NCI-H2107 treated with DMSO at 0.1 percent for 48 hours (cell line): ENCODE measurements at regions not wholly inside any gene's neighbourhood (a gene's known extent, or its start where the extent isn't known, plus 50 kb on each side); places are given as distances from the start of the nearest gene placed in this dataset.

Source experiments
- DNase-seq: peaks from one replicate; lab custom pipeline; 2025; ENCODE audit not compliant: unreplicated experiment; lab: John Stamatoyannopoulos, UW

DNA sequence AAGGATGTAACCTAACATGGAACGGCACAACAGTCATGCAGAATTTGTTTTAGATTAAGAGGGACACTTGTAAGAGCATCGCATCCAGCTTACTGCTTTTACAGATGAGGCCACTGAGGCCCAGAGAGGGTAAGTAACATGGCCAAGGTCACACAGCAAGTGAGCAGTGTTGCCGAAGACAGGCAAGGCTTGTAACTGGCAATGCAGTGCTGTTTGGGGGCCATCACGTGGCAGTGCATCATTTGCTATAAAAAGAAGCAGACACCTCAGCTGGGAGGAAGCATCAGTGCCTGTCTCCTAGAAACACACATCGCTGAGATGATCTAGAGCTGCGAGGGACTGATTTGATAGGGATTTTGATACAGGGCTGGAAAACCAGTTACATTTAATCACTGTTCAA lies 108.2 kb upstream of the PROK2 start:
- no peak for DNase-seq

DNA sequence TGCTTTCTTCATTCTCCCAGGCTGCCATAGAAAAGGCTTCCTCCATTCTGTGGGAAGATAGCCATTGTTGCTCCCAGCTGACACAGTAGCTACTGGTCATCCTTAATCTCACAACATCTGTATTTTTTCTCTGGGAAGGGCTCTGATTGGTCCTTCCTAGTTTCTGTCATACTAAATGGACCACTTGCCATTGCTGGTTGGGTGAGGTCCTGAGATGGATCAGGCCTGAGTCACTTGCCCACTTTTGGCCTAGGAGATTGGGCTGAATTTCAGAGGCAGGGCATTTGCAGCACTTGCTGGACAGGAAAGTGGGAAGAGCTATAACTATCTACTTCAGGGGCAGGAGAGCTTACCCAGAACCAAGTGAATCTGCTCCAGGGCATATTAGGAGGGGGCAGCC lies 106.5 kb upstream of the PROK2 start:
- no peak for DNase-seq

DNA sequence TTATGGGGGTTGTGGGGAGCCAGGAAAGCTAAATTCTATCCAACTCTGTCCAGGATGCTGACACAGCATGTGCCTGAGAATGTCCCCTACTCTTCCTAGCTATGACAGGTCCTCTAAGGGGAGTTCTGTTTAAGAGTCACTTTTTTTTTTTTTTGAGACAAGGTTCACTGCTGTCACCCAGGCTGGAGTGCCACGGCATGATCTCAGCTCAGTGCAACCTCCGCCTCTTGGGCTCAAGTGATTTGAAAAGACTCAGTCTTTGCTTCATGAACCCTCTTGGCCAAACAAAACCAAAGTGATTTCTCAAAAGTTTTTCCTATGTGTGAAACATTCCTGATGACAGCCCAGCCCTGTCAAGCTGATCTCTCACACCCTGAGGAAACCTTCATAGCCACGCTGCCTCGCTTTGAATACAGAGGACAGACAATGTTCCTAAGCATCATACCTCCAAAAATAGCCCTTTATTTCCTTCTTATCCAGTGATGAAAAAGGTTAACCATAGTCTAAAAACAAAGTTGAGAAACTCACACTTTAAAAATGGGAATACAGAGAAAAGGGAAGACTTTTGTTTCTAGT lies 105.5 kb upstream of the PROK2 start:
- DNase-seq, result no peak

GRCh38 chr3:71887256-71887655 lies 102.3 kb upstream of the PROK2 start:
- no peak for DNase-seq

- DNase-seq, result no peak
Observed at GRCh38 chr3:71885006-71885405, 100.1 kb upstream of the PROK2 start.

- no peak for DNase-seq
Observed at GRCh38 chr3:71881732-71882131, 96.8 kb upstream of the PROK2 start.

- DNase-seq, result no peak
Observed at GRCh38 chr3:71881041-71881440, 96.1 kb upstream of the PROK2 start.

GRCh38 chr3:71879089-71879488 lies 94.1 kb upstream of the PROK2 start:
- no peak for DNase-seq

DNA sequence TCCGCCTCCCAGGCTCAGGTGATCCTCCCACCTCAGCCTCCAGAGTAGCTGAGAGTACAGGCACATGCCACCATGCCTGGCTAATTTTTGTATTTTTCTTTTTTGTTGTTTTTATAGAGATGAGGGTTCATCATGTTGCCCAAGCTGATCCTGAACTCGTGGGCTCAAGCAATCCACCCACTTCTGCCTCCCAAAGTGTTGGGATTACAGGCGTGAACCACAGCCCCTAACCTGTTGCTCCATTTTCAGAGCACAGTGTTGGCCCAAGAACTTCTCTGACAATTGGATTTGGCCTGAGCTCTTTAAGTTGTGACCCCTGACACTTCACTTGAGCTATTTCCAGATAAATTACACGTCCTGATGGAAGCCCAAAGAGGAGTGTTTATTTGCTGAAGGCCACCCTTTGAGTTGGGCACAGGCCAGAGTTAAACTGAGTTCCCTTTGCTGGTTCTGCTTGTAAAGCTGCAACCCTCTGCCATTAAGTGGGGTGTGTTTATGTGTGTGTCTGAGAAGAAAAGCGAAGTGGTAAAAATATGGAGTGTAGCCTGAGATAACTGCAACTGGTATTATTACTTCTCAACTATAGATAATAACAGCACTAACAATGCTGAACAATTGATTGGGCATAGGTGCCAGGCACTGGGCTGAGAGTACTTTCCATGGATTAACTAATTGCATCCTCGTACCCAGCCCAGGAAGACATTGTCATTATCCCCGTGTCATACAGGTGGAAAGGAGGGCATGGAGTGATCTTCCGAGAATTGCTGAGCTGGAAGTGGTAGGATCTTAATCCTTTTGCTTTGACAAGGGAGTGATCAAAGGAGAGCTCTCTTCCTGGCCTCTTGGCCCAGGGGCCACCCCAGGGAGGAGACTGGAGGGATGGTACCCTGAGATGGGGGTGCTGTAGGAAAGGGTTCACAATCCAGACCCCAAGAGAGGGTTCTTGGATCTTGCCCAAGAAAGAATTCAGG lies 91.5 kb upstream of the PROK2 start:
- DNase-seq, result no peak

DNA sequence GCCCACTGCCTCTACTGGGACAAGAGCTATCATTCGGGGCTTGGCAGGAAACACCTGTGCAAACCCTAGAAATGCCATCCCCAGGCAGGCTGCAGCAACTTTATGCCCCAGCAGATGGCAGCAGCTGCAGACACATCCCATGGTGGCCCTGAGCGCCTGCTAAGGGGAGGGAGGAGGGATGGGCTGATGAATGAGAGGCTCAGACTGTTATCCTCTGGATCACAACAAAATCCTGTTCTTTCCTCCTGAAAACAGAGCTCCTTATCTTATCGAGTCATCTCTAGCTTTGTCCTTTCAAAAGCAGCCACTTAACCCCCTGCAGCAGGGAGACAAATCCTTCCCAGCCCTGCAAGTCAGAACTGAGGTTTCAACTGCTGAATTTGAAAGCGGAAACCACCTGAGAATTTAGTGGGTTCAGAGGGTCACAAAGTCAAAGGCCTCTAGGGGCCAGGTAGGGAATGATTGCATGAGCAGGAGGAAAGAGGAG lies 90.6 kb upstream of the PROK2 start:
- peak; percentile 22 for DNase-seq

GRCh38 chr3:71874618-71875017 lies 89.7 kb upstream of the PROK2 start:
- DNase-seq, result no peak

- DNase-seq, result no peak
Observed at GRCh38 chr3:71873093-71873611, 88.2 kb upstream of the PROK2 start.

DNA sequence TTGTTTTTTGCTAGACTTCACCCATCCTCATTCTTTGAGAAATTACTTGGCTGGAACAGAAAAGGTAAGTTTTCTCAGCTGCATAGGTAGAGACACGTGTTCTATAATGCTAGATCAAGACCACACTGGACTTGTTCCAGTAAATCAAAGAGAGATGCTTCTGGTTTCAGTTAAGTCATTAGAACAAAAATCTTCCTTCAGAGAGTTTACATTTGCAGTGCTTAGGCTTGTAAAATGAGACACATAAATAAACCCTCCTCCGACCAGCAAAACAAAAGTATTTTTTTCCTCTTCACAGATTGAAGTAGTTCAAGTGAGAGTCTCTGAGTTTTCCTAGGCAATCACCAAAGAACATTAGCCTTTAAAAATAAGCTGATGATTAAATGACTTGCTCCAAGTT lies 87.3 kb upstream of the PROK2 start:
- peak; percentile 1 for DNase-seq

- DNase-seq, result no peak
Observed at GRCh38 chr3:71870966-71871512, 86.1 kb upstream of the PROK2 start.

DNA sequence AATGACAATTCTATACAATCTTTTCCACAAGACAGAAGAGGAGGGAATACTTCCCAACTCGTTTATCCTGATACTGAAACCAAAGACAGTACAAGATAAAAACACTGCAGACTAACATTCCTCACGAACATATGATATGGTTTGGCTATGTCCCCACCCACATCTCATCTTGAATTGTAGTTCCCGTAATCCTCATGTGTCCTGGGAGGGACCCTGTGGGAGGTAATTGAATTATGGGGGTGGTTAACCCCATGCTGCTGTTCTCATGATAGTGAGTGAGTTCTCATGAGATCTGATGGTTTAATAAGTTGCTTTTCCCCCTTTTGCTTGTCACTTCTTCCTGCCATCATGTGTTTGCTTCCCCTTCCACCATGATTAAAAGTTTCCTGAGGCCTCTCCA lies 83.9 kb upstream of the PROK2 start:
- DNase-seq, result no peak

DNA sequence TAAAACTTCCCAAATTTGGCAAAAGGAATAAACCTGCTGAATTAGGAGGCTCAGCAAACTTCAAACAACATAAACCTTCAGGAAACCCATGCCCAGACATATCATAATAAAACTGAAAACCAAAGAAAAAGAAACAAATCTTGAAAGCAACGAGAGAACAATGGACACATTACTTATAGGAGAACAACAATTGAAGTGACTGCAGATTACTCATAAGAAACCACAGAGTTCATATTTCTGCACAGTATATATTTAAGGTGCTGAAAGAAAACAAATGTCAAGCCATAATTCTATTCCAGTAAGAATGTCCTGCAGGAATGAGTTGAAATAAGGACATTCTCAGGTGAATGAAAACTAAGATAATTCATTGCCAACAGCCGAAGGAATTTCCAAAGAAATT lies 80.8 kb upstream of the PROK2 start:
- DNase-seq, result no peak

DNA sequence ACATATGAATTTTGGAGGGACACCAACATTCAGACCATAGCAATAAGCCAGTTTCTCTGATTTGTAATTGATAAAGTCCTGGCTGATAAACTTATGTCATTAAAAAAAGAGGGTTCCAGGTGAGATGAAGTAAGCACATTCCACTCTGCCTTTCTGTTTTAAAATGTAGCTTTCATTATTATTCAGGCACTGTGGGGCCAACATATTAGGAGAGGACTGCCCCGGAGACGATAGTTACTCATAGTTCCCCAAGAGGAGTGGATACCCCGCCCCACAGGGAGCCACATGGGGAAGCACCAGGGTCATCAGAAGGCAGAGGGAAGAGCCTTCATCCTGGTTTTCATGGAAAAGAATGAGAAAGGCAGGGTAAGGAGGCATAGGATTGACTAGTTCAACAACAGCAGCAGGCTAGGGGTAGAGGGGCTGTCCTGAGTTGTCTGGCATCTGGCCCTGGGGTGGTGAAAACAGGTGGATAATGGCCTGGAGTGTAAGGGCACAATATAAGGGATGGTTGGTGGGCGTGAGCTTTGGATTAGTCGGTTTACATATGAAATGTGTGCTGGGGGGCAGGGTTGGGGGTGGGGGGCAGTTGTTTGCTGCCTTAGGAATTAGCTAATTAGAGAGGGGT lies 78.7 kb upstream of the PROK2 start:
- DNase-seq, result no peak

DNA sequence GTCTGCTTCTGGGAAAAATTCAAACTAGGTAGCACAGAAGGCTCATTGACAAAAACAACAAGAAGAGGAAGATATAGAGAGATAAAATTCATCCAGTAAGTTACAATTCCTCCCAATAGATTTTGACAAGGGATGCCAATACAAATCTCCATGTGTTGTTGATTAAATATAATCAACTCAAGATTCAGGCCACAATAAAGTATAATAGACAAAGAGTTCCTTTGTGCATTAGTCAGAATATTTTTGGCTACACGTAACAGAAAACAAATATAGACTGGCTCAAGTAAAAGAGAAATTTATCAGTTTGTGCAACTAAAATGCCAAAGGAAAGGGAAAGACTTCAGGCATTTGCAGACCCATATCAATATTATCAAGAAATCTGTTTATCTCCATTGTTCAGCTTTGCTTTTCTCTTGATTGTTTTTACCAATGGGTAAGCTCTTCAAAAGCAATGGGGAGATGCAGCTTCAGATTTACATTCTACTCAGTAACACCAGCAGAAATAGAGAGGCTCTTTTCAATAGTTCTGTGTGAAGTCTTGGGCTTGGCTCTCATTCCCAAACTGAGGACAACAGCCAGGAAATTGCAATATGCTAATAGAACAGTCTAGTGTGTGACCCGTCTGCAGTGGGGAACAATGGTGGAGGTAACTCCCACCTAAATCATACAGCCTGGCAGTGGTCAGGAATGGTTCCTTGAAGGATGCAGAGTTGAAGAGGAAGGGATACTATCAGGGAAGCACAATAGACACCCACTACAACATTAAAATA lies 77.6 kb upstream of the PROK2 start:
- no peak for DNase-seq

DNA sequence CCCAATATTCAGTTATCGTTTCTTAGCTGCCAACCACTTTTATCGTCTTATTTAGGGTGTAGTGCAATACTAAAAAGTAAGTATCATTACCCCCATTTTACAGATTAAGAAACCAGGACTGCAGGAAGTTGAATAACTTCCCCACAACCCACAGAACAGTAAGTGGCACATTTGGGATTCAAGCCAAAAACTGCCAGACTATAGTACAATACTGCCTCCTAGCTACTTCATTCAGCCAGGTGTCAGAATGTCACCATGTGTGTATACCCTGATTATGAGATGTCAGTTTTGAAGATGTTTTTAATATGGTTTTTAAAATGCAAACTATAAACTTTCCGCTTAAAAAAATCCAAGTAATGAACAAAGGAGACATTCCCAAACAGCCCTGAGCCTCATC lies 74.2 kb upstream of the PROK2 start:
- DNase-seq, result peak; percentile 26

DNA sequence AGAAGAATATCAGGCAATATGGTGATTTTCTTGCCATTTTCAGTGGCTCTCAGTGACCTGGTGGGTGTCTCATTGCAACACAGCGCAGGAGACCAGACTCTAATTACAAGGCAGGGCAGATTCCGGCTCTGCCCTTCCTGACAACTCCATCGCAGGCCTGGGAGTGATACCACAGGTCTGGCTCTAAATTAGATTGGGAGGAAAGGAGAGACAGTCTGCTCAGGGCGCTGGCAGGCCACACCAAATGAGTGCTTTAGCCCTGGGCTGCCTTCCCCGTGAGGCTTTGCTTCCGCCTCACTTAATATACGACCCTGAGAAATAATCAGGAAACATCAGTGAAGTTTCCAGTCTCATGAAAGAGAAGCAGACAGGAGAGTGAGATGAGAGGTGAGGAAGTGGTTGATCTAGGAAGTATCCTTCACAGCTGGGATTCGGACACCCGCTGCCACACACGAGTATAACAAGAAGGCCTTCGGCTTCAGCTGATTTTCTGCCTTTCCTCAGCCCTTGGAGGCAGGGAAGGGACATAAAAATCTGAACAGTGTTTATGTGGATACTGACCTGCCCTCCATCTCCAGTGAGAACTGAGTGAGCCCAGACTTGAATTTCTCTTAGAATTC lies 73.7 kb upstream of the PROK2 start:
- DNase-seq, result no peak
